B cell (primary cell): ENCODE measurements at regions not wholly inside any gene's neighbourhood (a gene's known extent, or its start where the extent isn't known, plus 50 kb on each side); places are given as distances from the start of the nearest gene placed in this dataset.

Experiments used
- EZH2 ChIP-seq: IDR thresholded peaks from 2 replicates; pipeline ENCODE4 v1.6.1; 2012; ENCODE audit warnings: borderline replicate concordance, low read depth, mild to moderate bottlenecking, moderate library complexity, low read length; ENCODE audit not compliant: insufficient read depth, poor library complexity, severe bottlenecking
- TF ChIP-seq, protein P1 (sequence below): fragments of 200-600 bp; IDR thresholded peaks from one replicate; pipeline ENCODE4 v1.8.0; 2022; ENCODE audit warnings: antibody characterized with exemption, mild to moderate bottlenecking

GRCh38 chr1:222935239-222935900 lies 120.5 kb downstream of the DISP1 start:
- TF ChIP-seq, protein P1, sequence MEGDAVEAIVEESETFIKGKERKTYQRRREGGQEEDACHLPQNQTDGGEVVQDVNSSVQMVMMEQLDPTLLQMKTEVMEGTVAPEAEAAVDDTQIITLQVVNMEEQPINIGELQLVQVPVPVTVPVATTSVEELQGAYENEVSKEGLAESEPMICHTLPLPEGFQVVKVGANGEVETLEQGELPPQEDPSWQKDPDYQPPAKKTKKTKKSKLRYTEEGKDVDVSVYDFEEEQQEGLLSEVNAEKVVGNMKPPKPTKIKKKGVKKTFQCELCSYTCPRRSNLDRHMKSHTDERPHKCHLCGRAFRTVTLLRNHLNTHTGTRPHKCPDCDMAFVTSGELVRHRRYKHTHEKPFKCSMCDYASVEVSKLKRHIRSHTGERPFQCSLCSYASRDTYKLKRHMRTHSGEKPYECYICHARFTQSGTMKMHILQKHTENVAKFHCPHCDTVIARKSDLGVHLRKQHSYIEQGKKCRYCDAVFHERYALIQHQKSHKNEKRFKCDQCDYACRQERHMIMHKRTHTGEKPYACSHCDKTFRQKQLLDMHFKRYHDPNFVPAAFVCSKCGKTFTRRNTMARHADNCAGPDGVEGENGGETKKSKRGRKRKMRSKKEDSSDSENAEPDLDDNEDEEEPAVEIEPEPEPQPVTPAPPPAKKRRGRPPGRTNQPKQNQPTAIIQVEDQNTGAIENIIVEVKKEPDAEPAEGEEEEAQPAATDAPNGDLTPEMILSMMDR = no peak
- TF ChIP-seq EZH2 = no peak
